IPS-15b (cell line): ENCODE measurements at regions not wholly inside any gene's neighbourhood (a gene's known extent, or its start where the extent isn't known, plus 50 kb on each side); places are given as distances from the start of the nearest gene placed in this dataset.

Experiments used
- H3K27me3 ChIP-seq: one replicate; pipeline ENCODE4 v1.6.1; 2013; ENCODE audit warnings: low read length; ENCODE audit not compliant: control insufficient read depth, insufficient read depth
- H3K36me3 ChIP-seq: one replicate; pipeline ENCODE4 v1.6.1; 2013; ENCODE audit warnings: low read length; ENCODE audit not compliant: control insufficient read depth, insufficient read depth
- H3K4me1 ChIP-seq: one replicate; pipeline ENCODE4 v1.6.1; 2013; ENCODE audit warnings: mild to moderate bottlenecking, low read length; ENCODE audit not compliant: control insufficient read depth, insufficient read depth
- H3K4me3 ChIP-seq: one replicate; pipeline ENCODE4 v1.5.1; 2013; ENCODE audit warnings: low read depth, low read length
- H3K9ac ChIP-seq: one replicate; pipeline ENCODE4 v1.6.1; 2013; ENCODE audit warnings: low read depth, mild to moderate bottlenecking, low read length
- H3K9me3 ChIP-seq: one replicate; pipeline ENCODE4 v1.6.1; 2013; ENCODE audit warnings: mild to moderate bottlenecking, low read length; ENCODE audit not compliant: control insufficient read depth, insufficient read depth

DNA sequence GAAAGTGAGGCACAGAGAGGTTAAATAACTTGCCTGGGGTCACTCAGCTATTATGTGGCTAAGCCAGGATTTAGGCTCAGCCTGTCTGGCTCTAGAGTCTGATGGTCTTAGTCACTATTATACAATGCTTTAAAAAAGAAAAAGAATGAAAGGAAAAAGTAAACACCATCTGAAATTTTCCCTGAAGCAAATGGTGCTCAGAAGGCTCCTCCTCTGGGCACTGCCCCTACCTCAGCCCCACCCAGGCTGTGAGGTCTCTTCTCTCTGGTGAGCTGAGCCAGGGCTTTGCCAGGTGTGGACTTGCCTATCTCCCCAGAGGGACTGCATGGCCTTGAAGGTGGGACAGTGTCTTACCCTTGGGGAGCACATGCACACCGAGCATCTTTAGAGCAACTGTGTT, 117.5 kb upstream of the DYRK2 start:
- Histone ChIP-seq H3K4me1 (peaks cover 10% of the 10 kb centered on the region), H3K36me3 (no peaks in the 10 kb centered on the region), H3K27me3 (no peaks in the 10 kb centered on the region), H3K4me3 (no peak overlapping the region), H3K9ac (no peak overlapping the region), H3K9me3 (no peaks in the 10 kb centered on the region)

DNA sequence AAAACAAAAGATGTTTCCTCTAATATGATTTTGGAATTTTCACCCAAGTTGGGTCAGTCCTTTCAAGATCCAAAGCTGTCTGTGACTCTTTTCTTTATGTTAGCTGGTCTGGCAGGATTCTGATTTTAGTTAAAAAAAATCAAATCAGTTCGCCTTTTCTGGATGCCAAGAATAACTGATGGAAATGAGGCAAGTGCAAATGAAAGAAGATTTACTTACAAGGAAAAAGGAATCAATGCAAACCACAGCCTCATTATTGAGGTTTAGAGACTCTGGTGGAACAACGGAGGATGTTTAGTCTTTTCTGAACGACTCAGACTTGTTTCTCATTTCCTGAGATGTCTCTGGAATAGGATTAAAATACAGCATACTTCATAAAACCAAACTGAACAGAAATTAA, 117.0 kb upstream of the DYRK2 start:
- Histone ChIP-seq H3K27me3 (no peaks in the 10 kb centered on the region), H3K9ac (no peak overlapping the region), H3K4me1 (peaks cover 8% of the 10 kb centered on the region), H3K36me3 (no peaks in the 10 kb centered on the region), H3K9me3 (no peaks in the 10 kb centered on the region), H3K4me3 (no peak overlapping the region)

DNA sequence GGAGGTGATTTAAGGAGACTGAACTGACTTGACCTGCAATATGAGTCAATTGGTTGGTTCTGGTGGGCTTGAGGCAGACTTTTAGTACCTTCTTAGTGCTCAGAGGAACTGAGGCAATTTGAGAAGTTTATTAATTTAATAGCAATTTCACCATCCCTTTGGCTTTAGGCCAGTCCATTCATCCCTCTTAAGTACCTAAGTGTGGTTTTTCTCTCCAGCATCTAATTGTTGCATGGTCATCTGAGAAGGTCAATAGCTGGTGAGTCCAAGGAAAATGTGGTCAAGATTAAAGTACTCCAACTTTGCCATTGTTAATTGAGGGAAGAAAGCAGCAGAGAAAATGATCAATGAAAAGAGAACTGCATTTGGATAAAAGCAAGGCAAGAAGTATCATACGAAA, 115.4 kb upstream of the DYRK2 start:
- Histone ChIP-seq H3K4me3 (no peak overlapping the region), H3K27me3 (no peaks in the 10 kb centered on the region), H3K9ac (no peak overlapping the region), H3K9me3 (no peaks in the 10 kb centered on the region), H3K4me1 (peaks cover 8% of the 10 kb centered on the region), H3K36me3 (no peaks in the 10 kb centered on the region)

DNA sequence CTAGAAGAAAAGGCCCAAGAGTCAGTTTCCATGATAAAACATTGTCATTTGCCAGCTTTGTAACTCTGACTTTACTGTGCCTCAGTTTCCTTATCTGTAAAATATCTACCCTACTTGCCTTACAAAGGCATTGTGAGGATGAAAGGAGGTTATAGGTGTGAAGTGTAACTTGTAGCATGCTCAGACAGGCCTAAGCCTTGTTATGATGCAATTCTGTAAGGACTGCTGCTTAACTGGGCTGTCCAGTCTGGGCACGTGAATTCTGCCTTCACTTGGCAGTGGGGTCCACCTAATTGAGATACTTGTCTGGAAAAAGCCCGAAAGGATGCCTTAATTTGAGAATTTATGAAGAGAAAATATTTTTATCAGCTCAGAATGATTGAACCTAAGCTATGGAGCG, 114.5 kb upstream of the DYRK2 start:
- Histone ChIP-seq H3K27me3 (no peaks in the 10 kb centered on the region), H3K4me3 (no peak overlapping the region), H3K9me3 (no peaks in the 10 kb centered on the region), H3K36me3 (no peaks in the 10 kb centered on the region), H3K4me1 (peaks cover 8% of the 10 kb centered on the region), H3K9ac (no peak overlapping the region)

DNA sequence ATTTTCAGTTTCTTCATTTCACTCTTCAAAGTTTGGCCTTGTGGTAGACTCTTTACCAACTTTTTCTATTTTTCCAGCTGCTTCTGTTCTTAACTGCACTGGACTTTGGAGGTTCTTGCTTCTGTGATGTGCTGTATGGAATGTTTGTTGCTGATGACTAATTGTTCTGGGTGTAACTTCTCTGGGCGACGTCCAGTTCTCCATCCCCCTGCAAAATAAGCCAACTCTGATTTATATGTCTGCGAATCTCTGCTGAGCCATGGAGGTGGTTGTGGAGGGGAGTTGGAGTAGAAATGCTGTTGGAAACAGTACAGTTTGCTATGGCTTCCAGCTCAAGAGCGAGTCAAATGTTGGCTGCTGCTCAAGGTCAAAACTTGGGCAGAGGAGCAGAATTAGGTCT, 113.9 kb upstream of the DYRK2 start:
- H3K4me1 ChIP-seq, result peaks cover 8% of the 10 kb centered on the region
- no peaks in the 10 kb centered on the region for H3K36me3 ChIP-seq
- H3K9me3 ChIP-seq, result no peaks in the 10 kb centered on the region
- H3K9ac ChIP-seq, result no peak overlapping the region
- no peaks in the 10 kb centered on the region for H3K27me3 ChIP-seq
- H3K4me3 ChIP-seq, result no peak overlapping the region

DNA sequence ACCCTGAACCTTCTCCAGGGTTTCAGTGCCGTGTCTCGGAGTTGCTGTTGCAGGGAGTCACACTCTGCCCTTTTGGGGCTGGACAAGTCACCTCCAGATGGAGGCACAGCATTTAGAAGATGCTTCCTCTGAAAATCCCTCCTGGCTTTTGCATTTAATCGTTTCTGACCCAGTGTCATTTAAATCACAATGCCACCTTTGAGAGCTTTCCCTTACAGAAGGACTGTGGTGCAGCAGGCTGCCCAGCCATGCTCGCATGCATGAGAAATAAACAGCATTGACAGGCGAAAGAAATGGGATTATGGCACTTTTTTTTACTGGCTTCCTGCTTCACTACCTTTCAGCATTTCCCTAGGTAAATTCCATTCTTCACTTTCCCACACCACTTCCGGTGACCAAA, 113.4 kb upstream of the DYRK2 start:
- Histone ChIP-seq H3K9me3 (no peaks in the 10 kb centered on the region), H3K36me3 (no peaks in the 10 kb centered on the region), H3K4me3 (no peak overlapping the region), H3K4me1 (peaks cover 8% of the 10 kb centered on the region), H3K9ac (no peak overlapping the region), H3K27me3 (no peaks in the 10 kb centered on the region)

DNA sequence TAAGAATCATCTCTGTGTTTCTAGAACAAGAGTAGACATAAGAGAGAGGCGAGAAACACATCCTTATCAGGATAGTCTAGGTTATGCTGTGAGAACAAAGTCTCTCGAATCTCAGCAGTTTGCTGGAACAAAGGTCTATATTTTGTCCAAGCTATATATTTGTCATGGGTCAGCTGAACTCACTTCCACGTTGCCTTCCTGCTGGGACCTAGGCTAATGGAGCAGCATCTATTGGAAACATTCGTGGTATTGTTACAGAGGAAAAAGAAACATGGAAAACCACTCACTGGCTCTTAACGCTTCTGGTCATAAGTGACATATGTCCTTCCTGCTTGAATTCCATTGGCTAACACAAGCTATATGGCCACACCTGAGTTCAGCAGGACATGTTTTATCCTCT, 112.6 kb upstream of the DYRK2 start:
- Histone ChIP-seq H3K9me3 (no peaks in the 10 kb centered on the region), H3K9ac (no peak overlapping the region), H3K36me3 (no peaks in the 10 kb centered on the region), H3K4me1 (peaks cover 8% of the 10 kb centered on the region), H3K27me3 (no peaks in the 10 kb centered on the region), H3K4me3 (no peak overlapping the region)

DNA sequence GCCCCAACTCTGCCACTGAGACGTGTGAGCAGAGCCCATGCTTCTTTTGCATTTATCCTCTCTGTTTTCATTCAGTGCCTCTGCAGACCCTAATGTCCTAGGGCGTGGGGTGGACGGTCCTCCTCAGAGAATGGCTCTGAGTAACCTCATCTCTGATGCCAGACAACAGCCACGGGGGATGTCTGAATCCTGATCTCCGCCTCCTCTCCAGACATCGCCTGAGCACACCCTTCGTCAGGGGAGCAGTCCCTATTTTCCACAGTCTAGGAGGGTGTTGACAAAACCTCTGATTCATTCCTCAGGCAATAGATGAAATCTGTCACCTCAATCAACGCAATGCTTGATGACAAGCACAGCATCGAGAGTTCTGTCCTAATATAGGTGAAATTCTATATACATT, 109.2 kb upstream of the DYRK2 start:
- Histone ChIP-seq H3K4me3 (no peak overlapping the region), H3K9ac (no peak overlapping the region), H3K27me3 (no peaks in the 10 kb centered on the region), H3K36me3 (no peaks in the 10 kb centered on the region), H3K4me1 (peaks cover 8% of the 10 kb centered on the region), H3K9me3 (no peaks in the 10 kb centered on the region)

DNA sequence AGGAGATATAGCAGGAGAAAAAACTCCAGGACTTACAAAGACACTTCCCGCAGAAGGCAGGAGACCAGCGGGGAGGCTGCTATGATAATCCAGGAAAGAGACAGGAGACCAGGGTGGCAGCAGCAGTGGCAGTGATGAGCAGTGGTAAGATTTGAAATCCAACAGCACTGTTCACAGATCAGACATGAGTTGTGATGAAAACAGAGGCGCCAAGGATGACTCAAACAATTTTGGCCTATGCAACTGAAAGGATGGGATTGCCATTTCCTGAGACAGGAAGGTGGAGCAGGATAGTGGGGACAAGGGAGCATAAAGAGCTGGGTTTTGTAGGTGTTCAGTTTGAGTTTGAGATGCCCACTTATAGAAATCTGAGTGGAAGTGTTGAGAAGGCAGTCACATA, 108.6 kb upstream of the DYRK2 start:
- H3K4me3 ChIP-seq, result no peak overlapping the region
- H3K9ac ChIP-seq, result no peak overlapping the region
- no peaks in the 10 kb centered on the region for H3K9me3 ChIP-seq
- peaks cover 4% of the 10 kb centered on the region for H3K4me1 ChIP-seq
- H3K36me3 ChIP-seq, result no peaks in the 10 kb centered on the region
- H3K27me3 ChIP-seq, result no peaks in the 10 kb centered on the region

DNA sequence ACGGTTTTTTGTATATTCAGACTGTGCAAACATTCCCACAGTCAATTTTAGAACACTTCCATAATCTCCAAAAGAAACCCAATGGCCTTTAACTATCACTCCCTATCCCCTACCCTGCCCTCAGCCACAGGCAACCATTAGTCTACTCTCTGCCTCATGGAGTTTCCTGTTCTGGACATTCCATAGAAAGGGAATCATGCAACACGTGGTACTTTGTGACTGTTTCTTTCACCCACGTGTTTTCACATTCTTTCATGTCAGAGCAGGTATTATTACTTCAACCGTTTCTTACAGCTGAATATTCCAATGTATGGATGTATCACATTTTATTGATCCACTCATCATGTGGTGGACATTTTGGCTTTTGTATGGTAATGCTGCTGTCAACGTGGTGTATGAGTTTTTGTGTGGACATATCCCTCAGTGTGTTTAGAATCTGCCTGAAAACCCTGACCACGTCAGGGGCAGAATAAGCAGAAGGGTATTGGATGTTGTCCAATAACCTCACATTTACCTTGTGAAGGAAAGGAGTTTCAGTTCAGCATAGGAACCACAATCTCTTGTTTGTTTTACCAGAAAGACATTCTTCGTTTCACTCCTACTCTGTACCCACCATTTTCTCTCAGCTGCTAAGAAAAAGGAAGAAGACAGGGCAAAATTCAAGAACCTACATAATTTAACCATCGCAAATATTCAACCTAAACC, 107.5 kb upstream of the DYRK2 start:
- Histone ChIP-seq H3K9ac (no peak overlapping the region), H3K9me3 (no peaks in the 10 kb centered on the region), H3K4me3 (no peak overlapping the region), H3K36me3 (no peaks in the 10 kb centered on the region), H3K27me3 (no peaks in the 10 kb centered on the region), H3K4me1 (no peaks in the 10 kb centered on the region)

DNA sequence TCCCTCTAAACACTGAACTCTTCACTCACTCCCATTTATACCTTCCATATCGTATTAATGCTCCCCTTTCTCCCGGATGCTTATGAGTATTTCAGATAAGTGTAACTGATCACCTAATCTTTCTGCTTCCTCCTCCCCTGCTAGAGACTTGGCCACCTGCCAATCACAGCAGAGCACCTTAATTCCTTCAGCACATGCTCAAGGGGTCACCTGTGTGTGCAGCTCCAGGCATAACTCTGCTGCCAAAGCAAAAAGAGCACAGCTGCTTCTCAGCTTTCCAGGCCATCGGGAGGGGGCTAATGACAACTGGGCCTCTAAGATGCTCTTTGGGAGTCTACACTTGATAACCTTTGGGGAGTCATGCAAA, 106.9 kb upstream of the DYRK2 start:
- Histone ChIP-seq H3K27me3 (no peaks in the 10 kb centered on the region), H3K9me3 (no peaks in the 10 kb centered on the region), H3K36me3 (no peaks in the 10 kb centered on the region), H3K4me3 (no peak overlapping the region), H3K9ac (no peak overlapping the region), H3K4me1 (no peaks in the 10 kb centered on the region)

DNA sequence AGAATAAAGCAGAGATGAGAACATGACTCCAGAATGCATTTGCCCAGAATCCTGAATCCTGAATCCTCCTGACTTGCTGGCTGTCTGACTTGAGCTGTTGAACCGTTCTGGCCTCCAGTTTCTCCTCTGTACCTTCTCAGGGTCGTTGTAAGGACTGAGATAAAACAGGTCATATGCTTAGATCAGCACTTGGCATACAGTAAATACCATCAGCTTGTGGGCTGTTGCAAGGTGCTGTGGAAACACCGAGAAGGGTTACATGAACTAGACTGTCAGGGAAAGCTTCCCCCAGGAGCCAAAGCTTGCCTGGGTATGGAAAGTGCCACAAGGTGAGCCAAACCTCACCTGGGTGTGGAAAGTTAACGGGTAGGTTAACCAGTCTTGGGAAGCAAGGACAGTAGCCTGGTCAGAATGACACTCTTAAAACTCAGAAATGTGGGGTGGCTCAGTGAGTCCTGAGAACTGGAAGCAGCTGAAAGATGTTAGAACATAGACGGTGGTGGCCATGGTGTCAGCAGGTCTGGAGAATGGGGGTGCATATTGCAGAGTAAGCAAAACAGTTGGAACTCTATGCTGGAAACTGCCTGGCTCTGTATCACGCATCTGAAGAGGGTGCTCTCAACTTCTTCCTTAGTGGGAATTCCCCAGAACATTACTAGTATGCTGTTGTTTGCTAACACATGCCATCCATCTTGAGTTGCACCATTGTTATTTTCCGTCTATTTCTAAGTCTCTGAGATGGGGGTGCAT, 105.3 kb upstream of the DYRK2 start:
- H3K27me3 ChIP-seq, result no peaks in the 10 kb centered on the region
- H3K4me1 ChIP-seq, result no peaks in the 10 kb centered on the region
- H3K36me3 ChIP-seq, result no peaks in the 10 kb centered on the region

More for the DNA sequence above, 105.3 kb upstream of the DYRK2 start:
- Histone ChIP-seq H3K9ac (no peak overlapping the region), H3K9me3 (no peaks in the 10 kb centered on the region), H3K4me3 (no peak overlapping the region)
